ENCODE measurements at regions not wholly inside any gene's neighbourhood (a gene's known extent, or its start where the extent isn't known, plus 50 kb on each side); places are given as distances from the start of the nearest gene placed in this dataset.
A peak's percentile ranks its signal among the peaks of the same experiment; 100 is the strongest.

DNA sequence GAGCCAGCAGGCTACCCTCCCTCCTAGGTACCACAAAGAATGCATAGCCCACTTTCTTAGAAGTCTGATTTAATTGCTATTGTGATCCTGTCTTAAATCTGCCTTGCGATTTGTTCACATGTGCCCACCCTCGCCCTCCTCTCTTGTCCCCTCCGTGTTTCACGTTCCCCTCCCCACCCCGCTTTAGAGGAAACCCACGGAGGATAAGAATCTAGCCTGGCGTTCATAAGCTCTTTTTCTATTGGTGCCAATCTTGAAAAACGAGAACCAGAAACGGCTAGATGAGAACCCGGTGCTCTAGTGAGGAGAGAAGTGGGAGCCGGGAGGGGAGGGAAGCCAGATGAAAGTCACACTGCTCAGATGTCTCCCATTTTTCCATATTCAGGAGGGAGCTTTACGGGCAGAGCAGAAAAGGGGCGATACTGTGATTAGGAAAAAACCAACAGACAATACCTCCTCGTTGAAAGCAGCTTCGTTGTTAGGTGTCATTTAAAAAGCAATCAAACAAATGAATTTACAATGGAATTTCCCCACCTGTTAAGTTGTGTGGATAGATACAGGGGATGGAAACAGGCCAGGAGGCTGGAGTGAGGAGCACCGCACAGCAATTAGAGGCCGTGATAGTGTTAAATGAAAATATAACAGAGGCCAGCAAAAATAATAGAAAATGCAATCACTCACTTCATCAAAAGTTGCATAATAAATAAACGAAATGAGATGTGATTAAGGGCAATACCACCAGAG, 272.1 kb downstream of the GATA3 start:
- no peak for DNase-seq (ENCODE audit: low read depth)
- no peak overlapping the region for H3K4me3 ChIP-seq (ENCODE audit: low read depth, low read length)

DNA sequence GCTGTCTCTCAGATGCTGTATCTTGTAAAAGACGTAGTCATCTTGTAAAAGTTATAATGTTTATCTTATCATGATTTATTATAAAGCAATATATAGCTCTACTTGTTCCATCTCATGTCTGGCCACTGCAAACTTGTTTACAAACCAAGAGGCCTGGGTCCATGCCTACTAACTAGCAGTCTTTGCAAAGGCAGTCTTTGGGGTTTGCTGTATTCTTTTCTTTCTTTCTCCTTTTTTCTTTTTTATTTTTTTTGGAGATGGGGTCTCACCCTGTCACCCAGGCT, 272.6 kb downstream of the GATA3 start:
- no peak overlapping the region for H3K4me3 ChIP-seq (ENCODE audit: low read depth, low read length)
- DNase-seq (ENCODE audit: low read depth) = peak; percentile 18
- TF ChIP-seq CTCF (IDR thresholded peaks at IDR 0.05; ENCODE audit: insufficient read depth, low read depth, low read length) = no peak

More for the DNA sequence above, 272.1 kb downstream of the GATA3 start:
- no peak for TF ChIP-seq CTCF (IDR thresholded peaks at IDR 0.05; ENCODE audit: insufficient read depth, low read depth, low read length)

DNA sequence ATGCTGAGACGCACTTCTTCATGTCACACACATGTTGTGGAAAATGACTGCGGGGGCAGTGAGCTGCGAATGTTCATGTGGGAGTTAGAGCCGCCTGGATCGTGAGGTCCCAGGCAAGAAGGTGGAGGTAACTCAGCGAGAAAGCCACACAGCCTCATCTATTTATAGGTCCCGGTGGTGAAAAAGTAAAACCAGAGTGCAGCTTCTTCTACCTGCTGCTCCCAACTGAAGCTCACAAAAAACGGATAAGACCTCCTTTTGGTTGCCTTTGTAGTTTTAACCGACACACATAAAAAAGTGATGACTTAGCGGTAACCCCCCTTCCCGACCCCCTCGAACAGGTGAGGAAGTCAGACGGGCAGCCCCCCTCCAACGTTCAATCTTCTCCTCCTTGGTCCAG, 276.9 kb downstream of the GATA3 start:
- no peak for DNase-seq (ENCODE audit: low read depth)
- no peak overlapping the region for H3K4me3 ChIP-seq (ENCODE audit: low read depth, low read length)
- TF ChIP-seq CTCF (IDR thresholded peaks at IDR 0.05; ENCODE audit: insufficient read depth, low read depth, low read length) = no peak

DNA sequence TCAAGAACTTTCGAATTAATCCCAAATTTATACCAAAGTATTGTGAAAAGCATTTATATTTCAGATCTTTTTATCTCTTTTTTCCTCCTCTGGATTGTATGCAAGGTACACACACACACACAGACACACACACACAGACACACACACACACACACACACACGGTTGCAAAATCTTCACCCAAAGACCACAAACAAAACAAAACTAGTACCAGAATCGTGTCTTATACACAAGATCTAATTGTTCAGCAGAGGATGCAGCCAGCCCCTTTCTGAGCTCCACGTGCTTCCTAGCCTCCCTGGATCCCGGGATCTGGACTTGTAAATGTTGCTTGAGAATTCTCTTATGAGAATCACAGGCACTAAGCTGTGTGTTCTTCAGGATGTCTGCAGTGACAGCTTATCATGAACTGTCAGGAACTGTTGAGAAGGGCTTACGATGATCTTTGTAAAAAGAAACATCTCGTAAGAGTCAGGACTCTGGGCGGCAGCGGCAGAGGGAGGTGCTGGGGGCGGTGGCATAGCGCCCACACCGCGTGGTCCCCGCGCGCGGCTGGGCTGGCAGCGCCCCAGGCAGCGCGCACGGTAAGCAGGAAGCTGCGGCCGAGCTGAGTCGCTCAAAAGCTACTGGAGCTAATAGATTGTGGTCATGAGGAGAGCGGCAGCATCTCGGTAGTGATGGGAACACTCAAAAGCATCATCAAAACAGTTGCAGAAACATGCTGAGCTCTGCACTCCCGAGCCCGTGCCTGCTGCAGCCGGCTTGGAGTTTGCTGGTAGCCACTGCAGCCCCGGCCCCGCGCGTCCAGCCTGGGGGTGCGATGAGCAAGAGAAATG, 277.6 kb downstream of the GATA3 start:
- peak; percentile 48 for DNase-seq (ENCODE audit: low read depth)
- no peak for TF ChIP-seq CTCF (IDR thresholded peaks at IDR 0.05; ENCODE audit: insufficient read depth, low read depth, low read length)
- H3K4me3 ChIP-seq (ENCODE audit: low read depth, low read length) = peak overlapping the region; percentile 28

- no peak for DNase-seq (ENCODE audit: low read depth)
- no peak for TF ChIP-seq CTCF (IDR thresholded peaks at IDR 0.05; ENCODE audit: insufficient read depth, low read depth, low read length)
- H3K4me3 ChIP-seq (ENCODE audit: low read depth, low read length) = peak overlapping the region; percentile 28
Measured at GRCh38 chr10:8332730-8333111, 278.2 kb downstream of the GATA3 start.

DNA sequence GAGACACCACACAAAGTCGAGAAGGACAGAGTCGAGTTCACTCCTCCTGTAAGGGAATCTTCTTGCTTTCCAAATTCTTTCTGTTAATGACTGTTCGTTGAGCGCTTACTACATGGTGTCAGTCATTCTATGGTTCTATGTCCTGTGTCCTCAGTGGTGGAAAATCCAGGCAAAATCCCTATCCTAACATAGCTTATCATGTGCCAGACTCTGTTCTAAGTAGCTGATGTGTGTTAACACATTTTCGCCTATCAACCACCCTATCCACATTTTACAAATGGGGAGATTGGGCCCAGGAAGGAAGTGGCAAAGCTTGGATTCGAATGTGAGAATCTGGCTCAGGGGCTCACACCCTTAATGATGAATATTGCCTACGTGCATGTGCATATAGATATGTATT, 280.1 kb downstream of the GATA3 start:
- DNase-seq (ENCODE audit: low read depth) = no peak
- H3K4me3 ChIP-seq (ENCODE audit: low read depth, low read length) = no peak overlapping the region
- TF ChIP-seq CTCF (IDR thresholded peaks at IDR 0.05; ENCODE audit: insufficient read depth, low read depth, low read length) = no peak
